SK-N-SH (cell line): ENCODE measurements at regions not wholly inside any gene's neighbourhood (a gene's known extent, or its start where the extent isn't known, plus 50 kb on each side); places are given as distances from the start of the nearest gene placed in this dataset.

Experiments
- CTCF ChIA-PET: fragments of 300-600, 350-600 bp; formaldehyde crosslinking; extraction: SDS; loops from one replicate; lab custom pipeline; 2021; lab: Yijun Ruan, JAX
- POLR2A ChIA-PET: fragments of 350-600 bp; sonication (Branson Sonifier 250); formaldehyde crosslinking; extraction: SDS; loops from one replicate; lab custom pipeline; 2020; ENCODE audit warnings: antibody characterized with exemption, inconsistent platforms; lab: Yijun Ruan, JAX
- DNase-seq: peaks from one replicate; pipeline ENCODE4 v3.0.0; 2012
- H2AFZ ChIP-seq: fragments of 200-600 bp; sonication (generic); 2 replicates; pipeline ENCODE4 v1.8.1; 2016; ENCODE audit warnings: antibody characterized with exemption, mild to moderate bottlenecking, low read depth
- H3F3A ChIP-seq: fragments of 200-600 bp; sonication (generic); replicated peaks from 2 replicates; pipeline ENCODE3; 2016; ENCODE audit warnings: antibody characterized with exemption, mild to moderate bottlenecking; ENCODE audit not compliant: insufficient read depth
- H3K27ac ChIP-seq, 2 experiments: fragments of 200-500 bp in 1 of 2; fragments of 200-600 bp in 1 of 2; sonication (Bioruptor generic) in 1 of 2; sonication (generic), shearing (Covaris generic) in 1 of 2; 2 replicates each; pipeline versions ENCODE4 v1.5.1 to v1.6.1; 2014 to 2016; ENCODE audit warnings: low read depth in 2 of 2, inconsistent platforms in 1 of 2, low read length in 1 of 2, mild to moderate bottlenecking in 1 of 2, mixed read lengths in 1 of 2
- H3K27me3 ChIP-seq: fragments of 200-600 bp; sonication (generic), shearing (Covaris generic); 2 replicates; pipeline ENCODE4 v1.6.1; 2016; ENCODE audit warnings: mixed run types; ENCODE audit not compliant: insufficient read depth
- H3K36me3 ChIP-seq, 2 experiments: fragments of 200-500 bp in 1 of 2; fragments of 200-600 bp in 1 of 2; sonication (Bioruptor generic) in 1 of 2; sonication (generic) in 1 of 2; replicated peaks in 1 of 2; 2 replicates each; pipeline versions ENCODE3 to v1.5.1; 2014 to 2016; ENCODE audit warnings: low read length in 1 of 2, mild to moderate bottlenecking in 1 of 2; ENCODE audit not compliant: insufficient read depth in 2 of 2, control insufficient read depth in 1 of 2
- H3K4me1 ChIP-seq, 2 experiments: fragments of 200-500 bp in 1 of 2; fragments of 200-600 bp in 1 of 2; sonication (Bioruptor generic) in 1 of 2; sonication (generic), shearing (Covaris generic) in 1 of 2; 2 replicates each; pipeline versions ENCODE4 v1.5.1 to v1.6.1; 2014 to 2016; ENCODE audit warnings: low read depth in 1 of 2, low read length in 1 of 2, mixed run types in 1 of 2; ENCODE audit not compliant: insufficient read depth in 2 of 2, control insufficient read depth in 1 of 2
- H3K4me2 ChIP-seq: fragments of 200-600 bp; sonication (generic), shearing (Covaris generic); 2 replicates; pipeline ENCODE4 v1.6.1; 2017; ENCODE audit warnings: mixed run types
- H3K4me3 ChIP-seq, 2 experiments: fragments of 200-500 bp in 1 of 2; fragments of 200-600 bp in 1 of 2; sonication (Bioruptor generic) in 1 of 2; sonication (generic), shearing (Covaris generic) in 1 of 2; 2 replicates each; pipeline versions ENCODE4 v1.5.1 to v1.8.1; 2014 to 2016; ENCODE audit warnings: low read depth in 2 of 2, inconsistent platforms in 1 of 2, low read length in 1 of 2, mild to moderate bottlenecking in 1 of 2, mixed read lengths in 1 of 2, moderate library complexity in 1 of 2
- H3K79me2 ChIP-seq: fragments of 200-600 bp; sonication (generic); 2 replicates; pipeline ENCODE4 v1.8.1; 2017; ENCODE audit warnings: mild to moderate bottlenecking; ENCODE audit not compliant: insufficient read depth
- H3K9ac ChIP-seq: fragments of 200-600 bp; sonication (generic); 2 replicates; pipeline ENCODE4 v1.6.1; 2017; ENCODE audit warnings: mixed run types
- H3K9me2 ChIP-seq: fragments of 200-600 bp; sonication (generic); 2 replicates; pipeline ENCODE4 v1.6.1; 2017; ENCODE audit warnings: mixed run types
- H3K9me3 ChIP-seq: fragments of 200-600 bp; sonication (generic); 2 replicates; pipeline ENCODE4 v1.6.1; 2017; ENCODE audit warnings: mixed run types, mild to moderate bottlenecking, moderate library complexity
- H4K20me1 ChIP-seq: fragments of 200-600 bp; sonication (generic); 2 replicates; pipeline ENCODE4 v1.6.1; 2017; ENCODE audit warnings: mild to moderate bottlenecking, mixed run types; ENCODE audit not compliant: insufficient read depth
- CHD2 ChIP-seq: fragments of 150-350 bp; IDR thresholded peaks from 2 replicates; pipeline ENCODE4 v1.6.1; 2018; ENCODE audit warnings: low read length; ENCODE audit not compliant: partially characterized antibody
- CTCF ChIP-seq: fragments of 200-600 bp; sonication (generic); IDR thresholded peaks from 2 replicates; pipeline ENCODE4 v1.6.1; 2017; ENCODE audit warnings: antibody characterized with exemption, mild to moderate bottlenecking, moderate library complexity
- EZH2phosphoT487 ChIP-seq: fragments of 200-600 bp; sonication (generic); IDR thresholded peaks from 2 replicates; pipeline ENCODE4 v1.6.1; 2017; ENCODE audit warnings: low read depth, mixed run types, mild to moderate bottlenecking, antibody characterized with exemption, moderate library complexity, borderline replicate concordance
- FOSL2 ChIP-seq: IDR thresholded peaks from 2 replicates; pipeline ENCODE4 v1.4.0; 2012; ENCODE audit warnings: low read depth, mild to moderate bottlenecking, moderate library complexity, borderline replicate concordance
- IRF3 ChIP-seq: fragments of 150-350 bp; IDR thresholded peaks from 2 replicates; pipeline ENCODE4 v1.6.1; 2016; ENCODE audit warnings: mild to moderate bottlenecking, low read depth, low read length
- POLR2AphosphoS5 ChIP-seq: IDR thresholded peaks from 2 replicates; pipeline ENCODE4 v1.6.1; 2012; ENCODE audit warnings: low read depth, low read length
- RAD21 ChIP-seq: IDR thresholded peaks from 2 replicates; pipeline ENCODE4 v1.6.1; 2012; ENCODE audit warnings: mild to moderate bottlenecking, low read length
- RFX5 ChIP-seq: IDR thresholded peaks from 2 replicates; pipeline ENCODE4 v1.6.1; 2012; ENCODE audit warnings: mild to moderate bottlenecking, improper control_type of control experiment, low read length
- SMC3 ChIP-seq: IDR thresholded peaks from 2 replicates; pipeline ENCODE4 v1.6.1; 2012; ENCODE audit warnings: low read depth, low read length, improper control_type of control experiment
- TAF1 ChIP-seq: IDR thresholded peaks from 2 replicates; pipeline ENCODE4 v1.6.1; 2012; ENCODE audit warnings: low read depth, mild to moderate bottlenecking, low read length, moderate library complexity, borderline replicate concordance
- TCF12 ChIP-seq: IDR thresholded peaks from 2 replicates; pipeline ENCODE4 v1.4.0; 2012
- USF2 ChIP-seq: fragments of 150-350 bp; IDR thresholded peaks from 2 replicates; pipeline ENCODE4 v1.6.1; 2017; ENCODE audit warnings: antibody characterized with exemption, low read length, low read depth, borderline replicate concordance
- WGBS: methylation state at CpG from one replicate; pipeline ENCODE4 v1.1.6; 2017; ENCODE audit warnings: low lambda C conversion rate; 5-methylcytosine and 5-hydroxymethylcytosine counted together
- small RNA-seq, 7 experiments: library from RNA; depleted of rRNA; stranded (forward); fragments of <200 nt; gene quantifications; one replicate each; pipeline ENCODE3, GENCODE V24; 2012

GRCh38 chr19:22472180-22472637 is 50.1 kb upstream of the ZNF98 start:
- ChIA-PET POLR2A (no interaction called here), CTCF (no interaction called here)
- Histone ChIP-seq H3K27me3 (no peaks in the 10 kb centered on the region), H4K20me1 (no peaks in the 10 kb centered on the region), H3K4me2 (no peak overlapping the region), H3K4me3 (no peak overlapping the region), H3K79me2 (no peaks in the 10 kb centered on the region), H3K27ac (no peak overlapping the region), H3K9me3 (peaks cover 37% of the 10 kb centered on the region), H3K9ac (no peak overlapping the region), H3K9me2 (no peaks in the 10 kb centered on the region), H3F3A (no peaks in the 10 kb centered on the region), H3K36me3 (no peaks in the 10 kb centered on the region), H2AFZ (no peak overlapping the region), H3K4me1 (no peaks in the 10 kb centered on the region)
- no peak for DNase-seq
- TF ChIP-seq SMC3 (no peak), FOSL2 (no peak), POLR2AphosphoS5 (no peak), RFX5 (no peak), IRF3 (no peak), TAF1 (no peak), RAD21 (no peak), TCF12 (no peak), USF2 (no peak), EZH2phosphoT487 (no peak), CTCF (no peak), CHD2 (no peak)
- 2% methylated on average over 2 of the region's 2 CpGs for WGBS

Small RNA genes in the stretch of these regions (small RNA-seq; reads per million reads assigned to genes)
- gene AC004004.1, result 0 reads per million in 7 experiments
